CD4-positive, alpha-beta T cell (primary cell): ENCODE measurements at regions not wholly inside any gene's neighbourhood (a gene's known extent, or its start where the extent isn't known, plus 50 kb on each side); places are given as distances from the start of the nearest gene placed in this dataset.

ENCODE experiments used
- ATAC-seq: fragments of 200-7000 bp; cut with Tn5 transposase; one replicate; pipeline ENCODE4 v1.10.0; 2022; ENCODE audit warnings: mild to moderate bottlenecking; ENCODE audit not compliant: poor library complexity
- CTCF ChIA-PET: fragments of 350-600 bp; sonication (Branson Sonifier 250); formaldehyde crosslinking; loops from one replicate; lab custom pipeline; 2021; ENCODE audit warnings: antibody characterized with exemption, inconsistent platforms; lab: Charles Lee
- POLR2A ChIA-PET: fragments of 350-600 bp; sonication (Branson Sonifier 250); formaldehyde crosslinking; loops from one replicate; lab custom pipeline; 2021; ENCODE audit warnings: antibody characterized with exemption, inconsistent platforms; lab: Charles Lee
- DNase-seq, 14 experiments: peaks; one replicate each; pipeline ENCODE4 v3.0.0-alpha.2; 2013 to 2020; ENCODE audit warnings: mixed read lengths in 2 of 14
- H3K27ac ChIP-seq, 2 donors: one replicate each; pipeline versions ENCODE4 v1.5.1 to v1.7.0; 2013; ENCODE audit warnings: low read length in 2 of 2, low read depth in 1 of 2, mild to moderate bottlenecking in 1 of 2
- H3K27me3 ChIP-seq, 2 experiments: 1 replicate in 1 of 2; 2 replicates in 1 of 2; pipeline versions ENCODE4 v1.6.1 to v1.7.0; 2013; ENCODE audit warnings: low read length in 2 of 2, control low read depth in 1 of 2, mild to moderate bottlenecking in 1 of 2, moderate library complexity in 1 of 2; ENCODE audit not compliant: insufficient read depth in 2 of 2, control insufficient read depth in 1 of 2
- H3K36me3 ChIP-seq: one replicate; pipeline ENCODE4 v1.6.1; 2013; ENCODE audit warnings: low read length, control low read depth; ENCODE audit not compliant: insufficient read depth
- H3K4me1 ChIP-seq: one replicate; pipeline ENCODE4 v1.6.1; 2013; ENCODE audit warnings: low read length, control low read depth; ENCODE audit not compliant: insufficient read depth
- H3K4me3 ChIP-seq: one replicate; pipeline ENCODE4 v1.5.1; 2013; ENCODE audit warnings: mild to moderate bottlenecking, low read length, moderate library complexity
- H3K9me3 ChIP-seq, 2 experiments: 1 replicate in 1 of 2; 2 replicates in 1 of 2; pipeline versions ENCODE4 v1.6.1 to v1.7.0; 2013; ENCODE audit warnings: low read length in 2 of 2, mild to moderate bottlenecking in 2 of 2, control low read depth in 1 of 2, moderate library complexity in 1 of 2; ENCODE audit not compliant: control insufficient read depth in 1 of 2, insufficient read depth in 1 of 2
- H3K27ac Mint-ChIP-seq: one replicate; pipeline ENCODE4 v1.8.0; 2020; ENCODE audit warnings: mixed read lengths
- H3K27me3 Mint-ChIP-seq: one replicate; pipeline ENCODE4 v1.8.0; 2021; ENCODE audit warnings: mixed read lengths
- H3K36me3 Mint-ChIP-seq: one replicate; pipeline ENCODE4 v1.8.0; 2021; ENCODE audit warnings: low read depth, mixed read lengths
- H3K4me1 Mint-ChIP-seq: one replicate; pipeline ENCODE4 v1.8.0; 2021; ENCODE audit warnings: low read depth, mixed read lengths
- H3K4me3 Mint-ChIP-seq: one replicate; pipeline ENCODE4 v1.8.0; 2020; ENCODE audit warnings: mild to moderate bottlenecking, mixed read lengths
- H3K9me3 Mint-ChIP-seq: one replicate; pipeline ENCODE4 v1.8.0; 2020; ENCODE audit warnings: mixed read lengths
- intact Hi-C, 2 experiments: fragments of 100-400 bp; cut with DNase I in 1 of 2; cut with micrococcal nuclease in 1 of 2; formaldehyde crosslinking; loops; one replicate each; pipeline versions ENCODE4 v1.15.1 to v1.9.0; 2023 to 2025; cut with DNase I, micrococcal nuclease
- TF ChIP-seq, protein P1 (sequence below): fragments of 200-600 bp; IDR thresholded peaks from one replicate; pipeline ENCODE4 v1.8.0; 2022; ENCODE audit warnings: antibody characterized with exemption, mild to moderate bottlenecking

DNA sequence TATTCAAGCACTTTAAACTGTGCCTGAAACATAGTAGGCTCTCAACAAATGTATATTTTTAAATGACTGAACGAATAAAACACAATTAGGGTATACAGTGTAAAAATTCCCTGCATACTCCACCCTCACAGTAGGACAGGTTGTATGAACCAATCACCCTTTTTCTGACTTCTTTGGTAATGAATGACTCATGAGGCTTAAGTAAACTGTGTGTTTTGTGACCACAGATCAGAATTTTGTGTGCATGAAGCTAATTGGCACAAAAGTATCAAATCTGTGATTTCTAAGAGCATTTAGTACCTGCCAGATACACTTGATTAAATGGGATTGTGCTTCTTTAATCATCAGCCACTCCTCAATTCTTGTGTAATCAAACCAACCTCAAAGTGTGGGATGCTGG lies 109.9 kb upstream of the MAP4K3 start:
- Histone ChIP-seq H3K27me3 (no peaks in the 10 kb centered on the region), H3K9me3 (no peaks in the 10 kb centered on the region), H3K4me1 (no peaks in the 10 kb centered on the region), H3K27ac (no peak overlapping the region), H3K36me3 (no peaks in the 10 kb centered on the region), H3K4me3 (no peak overlapping the region)
- intact Hi-C loops: no loop called here
- Mint-ChIP-seq H3K27ac (no peak overlapping the region), H3K36me3 (no peaks in the 10 kb centered on the region), H3K27me3 (no peaks in the 10 kb centered on the region), H3K4me1 (no peaks in the 10 kb centered on the region), H3K4me3 (no peak overlapping the region), H3K9me3 (no peaks in the 10 kb centered on the region)
- DNase-seq (no peak), ATAC-seq (no peak)
- TF ChIP-seq, protein P1, sequence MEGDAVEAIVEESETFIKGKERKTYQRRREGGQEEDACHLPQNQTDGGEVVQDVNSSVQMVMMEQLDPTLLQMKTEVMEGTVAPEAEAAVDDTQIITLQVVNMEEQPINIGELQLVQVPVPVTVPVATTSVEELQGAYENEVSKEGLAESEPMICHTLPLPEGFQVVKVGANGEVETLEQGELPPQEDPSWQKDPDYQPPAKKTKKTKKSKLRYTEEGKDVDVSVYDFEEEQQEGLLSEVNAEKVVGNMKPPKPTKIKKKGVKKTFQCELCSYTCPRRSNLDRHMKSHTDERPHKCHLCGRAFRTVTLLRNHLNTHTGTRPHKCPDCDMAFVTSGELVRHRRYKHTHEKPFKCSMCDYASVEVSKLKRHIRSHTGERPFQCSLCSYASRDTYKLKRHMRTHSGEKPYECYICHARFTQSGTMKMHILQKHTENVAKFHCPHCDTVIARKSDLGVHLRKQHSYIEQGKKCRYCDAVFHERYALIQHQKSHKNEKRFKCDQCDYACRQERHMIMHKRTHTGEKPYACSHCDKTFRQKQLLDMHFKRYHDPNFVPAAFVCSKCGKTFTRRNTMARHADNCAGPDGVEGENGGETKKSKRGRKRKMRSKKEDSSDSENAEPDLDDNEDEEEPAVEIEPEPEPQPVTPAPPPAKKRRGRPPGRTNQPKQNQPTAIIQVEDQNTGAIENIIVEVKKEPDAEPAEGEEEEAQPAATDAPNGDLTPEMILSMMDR: no peak
- ChIA-PET POLR2A (no interaction called here), CTCF (no interaction called here)

DNA sequence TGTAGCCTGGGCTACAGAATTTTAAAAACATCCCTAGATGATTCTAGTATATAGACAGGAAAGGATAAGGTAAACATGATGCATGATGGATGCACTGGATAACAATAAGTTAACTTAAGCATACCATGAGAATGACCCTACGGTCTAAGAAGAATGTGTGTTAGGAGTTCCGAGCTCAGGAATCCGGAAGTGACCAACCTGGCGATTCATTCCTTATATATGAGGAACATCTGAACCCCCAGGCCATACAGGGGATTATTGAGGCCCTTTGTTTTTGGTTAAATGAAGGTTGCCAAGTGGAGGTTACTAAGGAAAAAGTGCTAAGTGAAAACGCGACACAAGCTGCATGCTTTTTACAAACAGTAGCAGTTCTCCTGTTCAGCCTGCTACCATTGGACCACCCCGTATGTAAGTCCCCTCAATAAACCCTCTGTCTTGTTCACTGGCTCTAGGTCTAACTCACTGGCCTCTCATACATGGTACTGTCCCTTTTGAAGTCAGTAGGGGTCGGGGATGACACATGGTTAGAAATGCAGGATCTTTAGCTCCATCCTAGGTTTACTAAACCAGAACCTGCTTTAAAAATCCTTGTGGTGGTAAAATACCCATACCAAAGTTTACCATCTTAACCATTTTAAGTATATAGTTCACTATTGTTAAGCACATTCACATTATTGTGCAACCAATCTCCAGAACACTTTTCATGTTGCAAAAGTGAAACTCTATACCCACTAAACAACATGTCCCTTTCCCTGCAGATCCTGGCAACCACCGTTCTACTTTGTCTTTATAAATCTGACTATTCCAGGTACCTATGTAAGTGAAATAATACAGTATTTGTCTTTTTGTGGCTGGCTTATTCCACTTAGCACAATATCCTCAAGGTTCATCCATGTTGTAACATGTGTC lies 111.0 kb upstream of the MAP4K3 start:
- Histone ChIP-seq H3K9me3 (no peaks in the 10 kb centered on the region), H3K27ac (no peak overlapping the region), H3K36me3 (no peaks in the 10 kb centered on the region), H3K4me3 (no peak overlapping the region), H3K4me1 (no peaks in the 10 kb centered on the region), H3K27me3 (no peaks in the 10 kb centered on the region)
- TF ChIP-seq, protein P1: no peak
- DNase-seq (no peak), ATAC-seq (no peak)
- ChIA-PET POLR2A (no interaction called here), CTCF (no interaction called here)
- Mint-ChIP-seq H3K36me3 (no peaks in the 10 kb centered on the region), H3K27me3 (no peaks in the 10 kb centered on the region), H3K27ac (no peak overlapping the region), H3K4me1 (no peaks in the 10 kb centered on the region), H3K9me3 (no peaks in the 10 kb centered on the region), H3K4me3 (no peak overlapping the region)
- intact Hi-C loops: no loop called here

DNA sequence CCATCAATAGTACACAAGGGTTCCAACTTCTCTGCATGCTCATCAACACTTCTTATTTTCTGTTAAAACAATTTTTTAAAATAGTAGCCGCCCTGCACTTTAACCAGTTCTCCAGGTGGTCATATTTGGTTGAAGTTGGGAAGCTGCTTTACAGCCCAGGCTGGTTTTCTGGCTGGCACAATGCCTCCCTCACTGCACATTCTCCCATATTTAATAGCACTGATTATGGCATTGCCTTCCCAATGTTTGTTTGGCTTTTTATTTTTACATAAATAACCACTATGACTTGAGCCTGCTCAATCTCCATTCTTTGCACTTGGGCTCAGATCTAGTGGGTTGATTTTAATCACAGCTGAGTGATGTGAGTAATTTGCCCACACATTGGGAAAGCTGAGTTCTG lies 111.9 kb upstream of the MAP4K3 start:
- no peak overlapping the region for H3K27ac ChIP-seq
- no peak overlapping the region for H3K4me3 ChIP-seq
- no peaks in the 10 kb centered on the region for H3K36me3 ChIP-seq
- Mint-ChIP-seq H3K36me3 (no peaks in the 10 kb centered on the region), H3K27me3 (no peaks in the 10 kb centered on the region), H3K27ac (no peak overlapping the region), H3K9me3 (no peaks in the 10 kb centered on the region), H3K4me3 (no peak overlapping the region), H3K4me1 (no peaks in the 10 kb centered on the region)
- POLR2A ChIA-PET: no interaction called here
- intact Hi-C loops: no loop called here
- H3K27me3 ChIP-seq: no peaks in the 10 kb centered on the region
- TF ChIP-seq, protein P1: no peak
- CTCF ChIA-PET: no interaction called here
- no peaks in the 10 kb centered on the region for H3K9me3 ChIP-seq
- no peaks in the 10 kb centered on the region for H3K4me1 ChIP-seq
- ATAC-seq: no peak
- no peak for DNase-seq
